IMR-90 (cell line): ENCODE measurements at regions not wholly inside any gene's neighbourhood (a gene's known extent, or its start where the extent isn't known, plus 50 kb on each side); places are given as distances from the start of the nearest gene placed in this dataset.

Experiments used
- CEBPB ChIP-seq: IDR thresholded peaks from 2 replicates; pipeline ENCODE4 v1.6.1; 2012; ENCODE audit warnings: low read depth, low read length, improper control_type of control experiment
- CTCF ChIP-seq: conservative IDR thresholded peaks from 2 replicates; pipeline ENCODE4 v1.5.1; 2012; ENCODE audit warnings: mild to moderate bottlenecking, low read depth, low read length, improper control_type of control experiment
- ELK1 ChIP-seq: fragments of 150-350 bp; IDR thresholded peaks from 2 replicates; pipeline ENCODE4 v1.6.1; 2016; ENCODE audit warnings: low read depth, mild to moderate bottlenecking, low read length, moderate library complexity, borderline replicate concordance
- MAZ ChIP-seq: IDR thresholded peaks from 2 replicates; pipeline ENCODE4 v1.6.1; 2012; ENCODE audit warnings: low read depth, mild to moderate bottlenecking, low read length, improper control_type of control experiment, moderate library complexity, borderline replicate concordance
- POLR2A ChIP-seq: IDR thresholded peaks from 2 replicates; pipeline ENCODE4 v1.6.1; 2012; ENCODE audit warnings: mild to moderate bottlenecking, low read depth, low read length
- RAD21 ChIP-seq: IDR thresholded peaks from 2 replicates; pipeline ENCODE4 v1.6.1; 2012; ENCODE audit warnings: low read length, improper control_type of control experiment
- TF ChIP-seq, protein P1 (sequence below): fragments of 150-350 bp; IDR thresholded peaks from 2 replicates; pipeline ENCODE4 v1.6.1; 2017; ENCODE audit warnings: mild to moderate bottlenecking, antibody characterized with exemption, low read length, low read depth

GRCh38 chr5:1640421-1640881 lies 116.7 kb upstream of the LPCAT1 start:
- no peak for TF ChIP-seq CTCF
- no peak for TF ChIP-seq CEBPB
- TF ChIP-seq, protein P1, sequence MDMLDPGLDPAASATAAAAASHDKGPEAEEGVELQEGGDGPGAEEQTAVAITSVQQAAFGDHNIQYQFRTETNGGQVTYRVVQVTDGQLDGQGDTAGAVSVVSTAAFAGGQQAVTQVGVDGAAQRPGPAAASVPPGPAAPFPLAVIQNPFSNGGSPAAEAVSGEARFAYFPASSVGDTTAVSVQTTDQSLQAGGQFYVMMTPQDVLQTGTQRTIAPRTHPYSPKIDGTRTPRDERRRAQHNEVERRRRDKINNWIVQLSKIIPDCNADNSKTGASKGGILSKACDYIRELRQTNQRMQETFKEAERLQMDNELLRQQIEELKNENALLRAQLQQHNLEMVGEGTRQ, result no peak
- TF ChIP-seq POLR2A, result no peak
- TF ChIP-seq MAZ, result no peak
- no peak for TF ChIP-seq RAD21
- no peak for TF ChIP-seq ELK1
